Neural progenitor cell (in vitro differentiated cells): ENCODE measurements at regions not wholly inside any gene's neighbourhood (a gene's known extent, or its start where the extent isn't known, plus 50 kb on each side); places are given as distances from the start of the nearest gene placed in this dataset.

Experiments used
- EZH2 ChIP-seq: fragments of 200-600 bp; sonication (generic); IDR thresholded peaks from 2 replicates; pipeline ENCODE4 v1.6.1; 2017; ENCODE audit warnings: antibody characterized with exemption, mild to moderate bottlenecking, moderate library complexity
- TF ChIP-seq, protein P1 (sequence below): fragments of 200-600 bp; sonication (generic); IDR thresholded peaks from 2 replicates; pipeline ENCODE4 v1.5.1; 2017; ENCODE audit warnings: antibody characterized with exemption, mild to moderate bottlenecking

GRCh38 chr13:59358014-59358413 lies 805.7 kb downstream of the DIAPH3 start:
- TF ChIP-seq, protein P1, sequence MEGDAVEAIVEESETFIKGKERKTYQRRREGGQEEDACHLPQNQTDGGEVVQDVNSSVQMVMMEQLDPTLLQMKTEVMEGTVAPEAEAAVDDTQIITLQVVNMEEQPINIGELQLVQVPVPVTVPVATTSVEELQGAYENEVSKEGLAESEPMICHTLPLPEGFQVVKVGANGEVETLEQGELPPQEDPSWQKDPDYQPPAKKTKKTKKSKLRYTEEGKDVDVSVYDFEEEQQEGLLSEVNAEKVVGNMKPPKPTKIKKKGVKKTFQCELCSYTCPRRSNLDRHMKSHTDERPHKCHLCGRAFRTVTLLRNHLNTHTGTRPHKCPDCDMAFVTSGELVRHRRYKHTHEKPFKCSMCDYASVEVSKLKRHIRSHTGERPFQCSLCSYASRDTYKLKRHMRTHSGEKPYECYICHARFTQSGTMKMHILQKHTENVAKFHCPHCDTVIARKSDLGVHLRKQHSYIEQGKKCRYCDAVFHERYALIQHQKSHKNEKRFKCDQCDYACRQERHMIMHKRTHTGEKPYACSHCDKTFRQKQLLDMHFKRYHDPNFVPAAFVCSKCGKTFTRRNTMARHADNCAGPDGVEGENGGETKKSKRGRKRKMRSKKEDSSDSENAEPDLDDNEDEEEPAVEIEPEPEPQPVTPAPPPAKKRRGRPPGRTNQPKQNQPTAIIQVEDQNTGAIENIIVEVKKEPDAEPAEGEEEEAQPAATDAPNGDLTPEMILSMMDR = no peak
- TF ChIP-seq EZH2 = no peak
